H1 (cell line): ENCODE measurements at regions not wholly inside any gene's neighbourhood (a gene's known extent, or its start where the extent isn't known, plus 50 kb on each side); places are given as distances from the start of the nearest gene placed in this dataset.

Experiments
- CTCF ChIA-PET: fragments of 300-600 bp; sonication (Branson Sonifier 250); formaldehyde crosslinking; loops from one replicate; lab custom pipeline; 2021; ENCODE audit not compliant: partially characterized antibody; lab: Charles Lee
- POLR2A ChIA-PET: fragments of 300-600 bp; sonication (Branson Sonifier 250); formaldehyde crosslinking; loops from one replicate; lab custom pipeline; 2021; ENCODE audit warnings: inconsistent platforms; ENCODE audit not compliant: partially characterized antibody; lab: Charles Lee
- DNase-seq, 2 experiments: peaks; one replicate each; pipeline versions ENCODE4 v3.0.0 to v3.0.0-alpha.2; 2010 to 2022; ENCODE audit warnings: low spot score in 2 of 2, low read depth in 1 of 2, mixed read lengths in 1 of 2
- FAIRE-seq: peaks from 2 replicates; lab custom pipeline; 2011; peaks lifted over from hg19 to GRCh38; lab: Jason Lieb, UNC
- H2AFZ ChIP-seq: 2 replicates; pipeline ENCODE4 v1.8.1; 2012; ENCODE audit warnings: low read length, inconsistent platforms
- H2AK5ac ChIP-seq: 2 replicates; pipeline ENCODE4 v1.6.1; 2013; ENCODE audit warnings: low read depth, low read length
- H2BK120ac ChIP-seq: replicated peaks from 2 replicates; pipeline ENCODE3; 2013; ENCODE audit warnings: low read depth, low read length, inconsistent platforms
- H2BK12ac ChIP-seq: 2 replicates; pipeline ENCODE4 v1.6.1; 2013; ENCODE audit warnings: low read depth, low read length
- H2BK15ac ChIP-seq: 2 replicates; pipeline ENCODE4 v1.6.1; 2013; ENCODE audit warnings: low read length
- H2BK20ac ChIP-seq: 2 replicates; pipeline ENCODE4 v1.6.1; 2013; ENCODE audit warnings: low read length
- H2BK5ac ChIP-seq: 2 replicates; pipeline ENCODE4 v1.6.1; 2013; ENCODE audit warnings: low read depth, low read length
- H3K14ac ChIP-seq: 2 replicates; pipeline ENCODE4 v1.6.1; 2013; ENCODE audit warnings: inconsistent platforms; ENCODE audit not compliant: insufficient read length
- H3K18ac ChIP-seq: 2 replicates; pipeline ENCODE4 v1.6.1; 2013; ENCODE audit warnings: low read length; ENCODE audit errors: extremely low read depth
- H3K23ac ChIP-seq: 2 replicates; pipeline ENCODE4 v1.6.1; 2013; ENCODE audit warnings: inconsistent platforms; ENCODE audit not compliant: insufficient read length
- H3K23me2 ChIP-seq: 2 replicates; pipeline ENCODE4 v1.6.1; 2013; ENCODE audit warnings: low read depth, low read length
- H3K27ac ChIP-seq: 2 replicates; pipeline ENCODE4 v1.6.1; 2011; ENCODE audit warnings: low read depth, low read length, inconsistent platforms
- H3K27me3 ChIP-seq, 4 experiments: replicated peaks in 1 of 4; 1 replicate in 1 of 4; 2 replicates in 3 of 4; pipeline versions ENCODE4 v1.6.1 to v1.8.1; 2011 to 2013; ENCODE audit warnings: low read length in 3 of 4, mild to moderate bottlenecking in 3 of 4, inconsistent platforms in 2 of 4, mixed read lengths in 2 of 4, moderate library complexity in 1 of 4; ENCODE audit not compliant: control insufficient read depth in 3 of 4, insufficient read depth in 3 of 4; ENCODE audit errors: extremely low read depth in 1 of 4
- H3K36me3 ChIP-seq, 4 experiments: 2 replicates each; pipeline versions ENCODE4 v1.6.1 to v1.8.1; 2011 to 2013; ENCODE audit warnings: mild to moderate bottlenecking in 4 of 4, low read length in 3 of 4, moderate library complexity in 2 of 4, control low read depth in 1 of 4, inconsistent platforms in 1 of 4; ENCODE audit not compliant: insufficient read depth in 4 of 4, control insufficient read depth in 2 of 4
- H3K4ac ChIP-seq: replicated peaks from 2 replicates; pipeline ENCODE3; 2013; ENCODE audit warnings: low read length, low read depth, mixed read lengths, inconsistent platforms; ENCODE audit not compliant: insufficient read length
- H3K4me1 ChIP-seq, 4 experiments: replicated peaks in 1 of 4; 1 replicate in 1 of 4; 2 replicates in 3 of 4; pipeline versions ENCODE4 v1.6.1 to v1.8.1; 2011 to 2013; ENCODE audit warnings: low read length in 3 of 4, inconsistent platforms in 2 of 4, mixed read lengths in 1 of 4; ENCODE audit not compliant: insufficient read depth in 4 of 4, control insufficient read depth in 3 of 4
- H3K4me2 ChIP-seq, 2 experiments: 2 replicates each; pipeline versions ENCODE4 v1.6.1 to v1.8.1; 2011 to 2013; ENCODE audit warnings: low read depth in 2 of 2, low read length in 2 of 2, control low read depth in 1 of 2, inconsistent platforms in 1 of 2, mild to moderate bottlenecking in 1 of 2; ENCODE audit not compliant: insufficient read depth in 1 of 2
- H3K4me3 ChIP-seq, 4 experiments: fragments of 200-600, 300-600 bp in 1 of 4; sonication (generic), shearing (Covaris generic), sonication (Bioruptor Twin) in 1 of 4; 2 replicates each; pipeline versions ENCODE4 v1.5.1 to v1.8.1; 2011 to 2016; ENCODE audit warnings: low read length in 4 of 4, low read depth in 3 of 4, control low read depth in 2 of 4, inconsistent platforms in 2 of 4, mild to moderate bottlenecking in 2 of 4, mixed read lengths in 1 of 4, moderate library complexity in 1 of 4; ENCODE audit not compliant: insufficient read depth in 2 of 4; ENCODE audit errors: extremely low read depth in 1 of 4
- H3K56ac ChIP-seq: replicated peaks from 2 replicates; pipeline ENCODE3; 2013; ENCODE audit warnings: low read depth, mild to moderate bottlenecking, mixed read lengths, low read length, inconsistent platforms; ENCODE audit not compliant: insufficient read length
- H3K79me1 ChIP-seq: 2 replicates; pipeline ENCODE4 v1.6.1; 2013; ENCODE audit warnings: low read depth, low read length, control low read depth
- H3K79me2 ChIP-seq, 2 experiments: 2 replicates each; pipeline versions ENCODE4 v1.6.1 to v1.8.1; 2012 to 2013; ENCODE audit warnings: low read length in 2 of 2, mild to moderate bottlenecking in 2 of 2, inconsistent platforms in 1 of 2; ENCODE audit not compliant: insufficient read depth in 2 of 2, control insufficient read depth in 1 of 2
- H3K9ac ChIP-seq, 4 experiments: replicated peaks in 1 of 4; 1 replicate in 1 of 4; 2 replicates in 3 of 4; pipeline versions ENCODE4 v1.6.1 to v1.8.1; 2011 to 2013; ENCODE audit warnings: low read depth in 3 of 4, low read length in 3 of 4, control low read depth in 2 of 4, mild to moderate bottlenecking in 2 of 4, moderate library complexity in 2 of 4, inconsistent platforms in 1 of 4; ENCODE audit errors: extremely low read depth in 1 of 4
- H3K9me3 ChIP-seq, 2 experiments: 2 replicates each; pipeline versions ENCODE4 v1.6.1 to v1.8.1; 2012 to 2013; ENCODE audit warnings: mild to moderate bottlenecking in 2 of 2, moderate library complexity in 2 of 2, control low read depth in 1 of 2, inconsistent platforms in 1 of 2, low read depth in 1 of 2, low read length in 1 of 2, mixed read lengths in 1 of 2; ENCODE audit not compliant: insufficient read depth in 2 of 2
- H4K20me1 ChIP-seq, 2 experiments: replicated peaks in 1 of 2; 2 replicates each; pipeline versions ENCODE3 to v1.8.1; 2011 to 2013; ENCODE audit warnings: inconsistent platforms in 2 of 2, low read length in 2 of 2, mild to moderate bottlenecking in 1 of 2; ENCODE audit not compliant: insufficient read depth in 2 of 2, control insufficient read depth in 1 of 2
- H4K5ac ChIP-seq: 2 replicates; pipeline ENCODE4 v1.6.1; 2013; ENCODE audit warnings: low read length, low read depth, mixed read lengths, inconsistent platforms; ENCODE audit not compliant: insufficient read length
- H4K8ac ChIP-seq: 2 replicates; pipeline ENCODE4 v1.8.0; 2013; ENCODE audit warnings: mild to moderate bottlenecking, moderate library complexity, low read length, inconsistent platforms; ENCODE audit not compliant: insufficient read depth; ENCODE audit errors: extremely low read depth
- H4K91ac ChIP-seq: replicated peaks from 2 replicates; pipeline ENCODE3; 2013; ENCODE audit warnings: low read length, mixed read lengths, inconsistent platforms; ENCODE audit not compliant: insufficient read length
- ATF3 ChIP-seq: IDR thresholded peaks from 2 replicates; pipeline ENCODE4 v1.6.1; 2011; ENCODE audit warnings: low read depth, mild to moderate bottlenecking, low read length; ENCODE audit not compliant: insufficient read depth
- BRCA1 ChIP-seq: IDR thresholded peaks from 2 replicates; pipeline ENCODE4 v1.6.1; 2012; ENCODE audit warnings: low read depth, low read length, improper control_type of control experiment
- CHD1 ChIP-seq: IDR thresholded peaks from 2 replicates; pipeline ENCODE4 v1.6.1; 2012; ENCODE audit warnings: low read depth, low read length, improper control_type of control experiment
- CREB1 ChIP-seq: IDR thresholded peaks from 2 replicates; pipeline ENCODE4 v1.6.1; 2012; ENCODE audit warnings: inconsistent platforms
- FOSL1 ChIP-seq: IDR thresholded peaks from 2 replicates; pipeline ENCODE4 v1.6.1; 2011; ENCODE audit warnings: mild to moderate bottlenecking, low read depth, low read length, moderate library complexity; ENCODE audit not compliant: insufficient read depth
- GTF2F1 ChIP-seq: IDR thresholded peaks from 2 replicates; pipeline ENCODE4 v1.6.1; 2012; ENCODE audit warnings: low read depth, low read length, improper control_type of control experiment, borderline replicate concordance
- JUN ChIP-seq: IDR thresholded peaks from 2 replicates; pipeline ENCODE4 v1.6.1; 2011; ENCODE audit warnings: low read depth, mild to moderate bottlenecking, improper control_type of control experiment, low read length
- TCF12 ChIP-seq: IDR thresholded peaks from 2 replicates; pipeline ENCODE4 v1.6.1; 2011; ENCODE audit warnings: low read depth, mild to moderate bottlenecking, low read length
- USF2 ChIP-seq: IDR thresholded peaks from 2 replicates; pipeline ENCODE4 v1.6.1; 2011; ENCODE audit warnings: low read length, improper control_type of control experiment
- WGBS, 2 experiments: shearing (Covaris generic) in 1 of 2; methylation state at CpG; one replicate each; pipeline versions ENCODE4 v1.1.6 to v1.1.7; 2013 to 2015; ENCODE audit warnings: low lambda C conversion rate in 2 of 2, mixed read lengths in 2 of 2, inconsistent platforms in 1 of 2, low coverage in 1 of 2, missing lambda C conversion rate in 1 of 2; ENCODE audit not compliant: insufficient replicate concordance in 2 of 2, insufficient coverage in 1 of 2, insufficient read length in 1 of 2; ENCODE audit errors: extremely low coverage in 1 of 2, missing lambda C conversion rate in 1 of 2; 5-methylcytosine and 5-hydroxymethylcytosine counted together

GRCh38 chr5:158119961-158120723, 261.2 kb upstream of the CLINT1 start:
- peaks cover 0 to 1% (median 0%) of the 10 kb centered on the region in 4 experiments; a peak in 1 of 7 replicates for H3K27me3 ChIP-seq
- H2BK5ac ChIP-seq: no peak overlapping the region
- DNase-seq (no peak), FAIRE-seq (no peak)
- no peaks in the 10 kb centered on the region for H3K9me3 ChIP-seq
- H4K91ac ChIP-seq: no peak overlapping the region
- H4K8ac ChIP-seq: no peak overlapping the region
- no peak overlapping the region for H2AK5ac ChIP-seq
- H3K23ac ChIP-seq: no peak overlapping the region
- H3K4ac ChIP-seq: no peak overlapping the region
- no peaks in the 10 kb centered on the region for H3K79me2 ChIP-seq
- H3K56ac ChIP-seq: no peak overlapping the region
- H3K4me1 ChIP-seq: peaks cover 0 to 2% (median under 1%) of the 10 kb centered on the region in 4 experiments; a peak in 1 of 7 replicates
- no peak overlapping the region for H2BK15ac ChIP-seq
- 94% methylated on average over 5 of the region's 5 CpGs; no CpG with 5 or more reads in 1 of the 2 experiments for WGBS, 2 experiments
- H3K23me2 ChIP-seq: 0 out of 2 replicates have a peak, but pooled peaks cover under 1% of the 10 kb centered on the region
- no peak overlapping the region for H3K4me2 ChIP-seq
- H2BK20ac ChIP-seq: no peak overlapping the region
- H2BK120ac ChIP-seq: no peak overlapping the region
- POLR2A ChIA-PET: interaction anchor here (1.2 kb wide), 1 partner anchor 40 kb away, joined by 4 read pairs; no protein-coding TSS in a partner anchor
- no peak overlapping the region for H3K9ac ChIP-seq
- CTCF ChIA-PET: interaction anchor here (0.6 to 1.3 kb wide), 6 partner anchors 8 to 699 kb away, joined by 3 to 4 read pairs (median 3); no protein-coding TSS in a partner anchor
- no peak overlapping the region for H2AFZ ChIP-seq
- no peak overlapping the region for H3K14ac ChIP-seq
- no peaks in the 10 kb centered on the region for H3K79me1 ChIP-seq
- H4K5ac ChIP-seq: no peak overlapping the region
- no peaks in the 10 kb centered on the region for H4K20me1 ChIP-seq
- no peak overlapping the region for H2BK12ac ChIP-seq
- no peak overlapping the region for H3K4me3 ChIP-seq
- no peak for TF ChIP-seq JUN
- no peak for TF ChIP-seq FOSL1
- no peak for TF ChIP-seq USF2
- no peak for TF ChIP-seq CREB1
- TF ChIP-seq CHD1: no peak
- TF ChIP-seq ATF3: no peak
- TF ChIP-seq GTF2F1: no peak
- TF ChIP-seq TCF12: no peak
- no peak for TF ChIP-seq BRCA1
- no peak overlapping the region for H3K27ac ChIP-seq
- H3K36me3 ChIP-seq: no peaks in the 10 kb centered on the region
- no peak overlapping the region for H3K18ac ChIP-seq
